ENCODE measurements at regions not wholly inside any gene's neighbourhood (a gene's known extent, or its start where the extent isn't known, plus 50 kb on each side); places are given as distances from the start of the nearest gene placed in this dataset.

DNA sequence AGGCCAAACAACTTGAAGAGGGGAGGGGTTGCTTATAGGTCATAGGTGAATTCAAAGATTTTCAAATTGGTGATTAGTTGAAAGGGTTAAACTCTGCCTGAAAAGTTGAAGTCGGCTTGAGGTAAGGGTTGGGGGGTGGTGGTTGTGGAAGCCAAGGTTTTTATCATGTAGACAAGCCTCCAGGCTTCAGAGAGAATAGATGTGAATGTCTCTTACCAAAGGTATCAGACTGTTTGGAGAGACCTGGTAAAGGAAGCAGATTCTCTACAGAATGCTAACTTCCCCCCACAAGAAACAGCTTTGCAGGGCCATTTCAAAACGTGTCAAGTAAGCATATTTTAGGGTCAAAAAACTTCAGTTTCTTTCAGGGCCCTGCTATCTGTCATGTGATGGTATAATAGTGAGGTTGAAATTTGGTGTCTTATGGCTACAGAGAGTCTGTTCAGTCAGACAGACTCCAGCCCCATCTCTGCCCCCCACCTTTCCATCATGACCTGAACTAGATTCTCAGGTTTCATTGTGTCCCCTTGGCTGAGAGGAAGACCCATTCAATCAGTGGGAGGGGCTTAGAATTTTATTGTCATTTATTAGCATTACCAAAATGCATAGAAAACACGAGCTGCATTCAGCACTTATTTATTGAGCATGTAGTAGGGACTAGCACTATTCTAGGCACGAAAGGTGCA, 136.5 kb downstream of the MAP3K7 start:
- TF ChIP-seq, protein P1, sequence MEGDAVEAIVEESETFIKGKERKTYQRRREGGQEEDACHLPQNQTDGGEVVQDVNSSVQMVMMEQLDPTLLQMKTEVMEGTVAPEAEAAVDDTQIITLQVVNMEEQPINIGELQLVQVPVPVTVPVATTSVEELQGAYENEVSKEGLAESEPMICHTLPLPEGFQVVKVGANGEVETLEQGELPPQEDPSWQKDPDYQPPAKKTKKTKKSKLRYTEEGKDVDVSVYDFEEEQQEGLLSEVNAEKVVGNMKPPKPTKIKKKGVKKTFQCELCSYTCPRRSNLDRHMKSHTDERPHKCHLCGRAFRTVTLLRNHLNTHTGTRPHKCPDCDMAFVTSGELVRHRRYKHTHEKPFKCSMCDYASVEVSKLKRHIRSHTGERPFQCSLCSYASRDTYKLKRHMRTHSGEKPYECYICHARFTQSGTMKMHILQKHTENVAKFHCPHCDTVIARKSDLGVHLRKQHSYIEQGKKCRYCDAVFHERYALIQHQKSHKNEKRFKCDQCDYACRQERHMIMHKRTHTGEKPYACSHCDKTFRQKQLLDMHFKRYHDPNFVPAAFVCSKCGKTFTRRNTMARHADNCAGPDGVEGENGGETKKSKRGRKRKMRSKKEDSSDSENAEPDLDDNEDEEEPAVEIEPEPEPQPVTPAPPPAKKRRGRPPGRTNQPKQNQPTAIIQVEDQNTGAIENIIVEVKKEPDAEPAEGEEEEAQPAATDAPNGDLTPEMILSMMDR (IDR thresholded peaks at IDR 0.05; ENCODE audit: low read length), result no peak
- TF ChIP-seq EZH2phosphoT487 (IDR thresholded peaks at IDR 0.05; ENCODE audit: low read length), result no peak
- TF ChIP-seq EZH2 (optimal IDR thresholded peaks at IDR 0.05; ENCODE audit: low read depth, low read length), result no peak

All from MM.1S (cell line).